GM12878 (cell line): ENCODE measurements at regions not wholly inside any gene's neighbourhood (a gene's known extent, or its start where the extent isn't known, plus 50 kb on each side); places are given as distances from the start of the nearest gene placed in this dataset.

Source experiments
- CEBPZ ChIP-seq: fragments of 150-350 bp; IDR thresholded peaks from 2 replicates; pipeline ENCODE4 v1.6.1; 2016; ENCODE audit warnings: low read depth, low read length
- E2F8 ChIP-seq: fragments of 450-650 bp; IDR thresholded peaks from 2 replicates; pipeline ENCODE4 v1.6.1; 2018; ENCODE audit warnings: mild to moderate bottlenecking, low read depth, moderate library complexity; ENCODE audit not compliant: partially characterized antibody
- ZBTB11 ChIP-seq: fragments of 450-650 bp; formaldehyde crosslinking; IDR thresholded peaks from 2 replicates; pipeline ENCODE4 v1.5.0; 2022; ENCODE audit warnings: mild to moderate bottlenecking, missing genetic modification characterization

- TF ChIP-seq CEBPZ (no peak), E2F8 (no peak), ZBTB11 (CRISPR knock-in tag) (no peak)
- TF ChIP-seq, all 136 proteins: peak for 0
Observed at GRCh38 chr7:125247514-125248098, 318.0 kb upstream of the POT1 start (continued).
